ENCODE measurements at regions not wholly inside any gene's neighbourhood (a gene's known extent, or its start where the extent isn't known, plus 50 kb on each side); places are given as distances from the start of the nearest gene placed in this dataset.

- no peak for DNase-seq
These were observed 201.7 kb upstream of the RAB4A start for GRCh38 chr1:229069176-229069575.

- no peak for DNase-seq
These were observed 200.7 kb upstream of the RAB4A start for GRCh38 chr1:229070168-229070567.

GRCh38 chr1:229073251-229073650 is 197.7 kb upstream of the RAB4A start:
- DNase-seq = no peak

- DNase-seq = no peak
These were observed 195.7 kb upstream of the RAB4A start for GRCh38 chr1:229075217-229075616.

GRCh38 chr1:229075716-229076115 is 195.2 kb upstream of the RAB4A start:
- no peak for DNase-seq

GRCh38 chr1:229076195-229076594 is 194.7 kb upstream of the RAB4A start:
- DNase-seq = no peak

GRCh38 chr1:229079016-229079595 is 191.8 kb upstream of the RAB4A start:
- no peak for DNase-seq

GRCh38 chr1:229080361-229080760 is 190.6 kb upstream of the RAB4A start:
- DNase-seq = no peak

GRCh38 chr1:229085291-229085690 is 185.6 kb upstream of the RAB4A start:
- DNase-seq = no peak

- DNase-seq = no peak
These were observed 184.8 kb upstream of the RAB4A start for GRCh38 chr1:229086091-229086490.

- no peak for DNase-seq
These were observed 184.2 kb upstream of the RAB4A start for GRCh38 chr1:229086686-229087085.

- no peak for DNase-seq
These were observed 183.6 kb upstream of the RAB4A start for GRCh38 chr1:229087339-229087738.

- no peak for DNase-seq
These were observed 183.0 kb upstream of the RAB4A start for GRCh38 chr1:229087906-229088305.

- DNase-seq = no peak
These were observed 182.2 kb upstream of the RAB4A start for GRCh38 chr1:229088711-229089110.

- DNase-seq = no peak
These were observed 181.2 kb upstream of the RAB4A start for GRCh38 chr1:229089586-229090208.

GRCh38 chr1:229091721-229092136 is 179.2 kb upstream of the RAB4A start:
- no peak for DNase-seq

GRCh38 chr1:229092377-229093237 is 178.3 kb upstream of the RAB4A start:
- DNase-seq = no peak

- no peak for DNase-seq
These were observed 177.7 kb upstream of the RAB4A start for GRCh38 chr1:229093238-229093540.

GRCh38 chr1:229093609-229094336 is 177.1 kb upstream of the RAB4A start:
- no peak for DNase-seq

- no peak for DNase-seq
These were observed 176.2 kb upstream of the RAB4A start for GRCh38 chr1:229094476-229095311.

- DNase-seq = no peak
These were observed 175.6 kb upstream of the RAB4A start for GRCh38 chr1:229095325-229095724.

GRCh38 chr1:229097356-229097755 is 173.6 kb upstream of the RAB4A start:
- DNase-seq = no peak

GRCh38 chr1:229098361-229098760 is 172.6 kb upstream of the RAB4A start:
- DNase-seq = no peak
